Panc1 (cell line): ENCODE measurements at regions not wholly inside any gene's neighbourhood (a gene's known extent, or its start where the extent isn't known, plus 50 kb on each side); places are given as distances from the start of the nearest gene placed in this dataset.

ENCODE experiments used
- CTCF ChIP-seq: fragments of 450-650 bp; IDR thresholded peaks from 2 replicates; pipeline ENCODE4 v1.5.1; 2017; ENCODE audit warnings: mild to moderate bottlenecking
- POLR2AphosphoS5 ChIP-seq: IDR thresholded peaks from 2 replicates; pipeline ENCODE4 v1.6.1; 2012; ENCODE audit warnings: mild to moderate bottlenecking, low read depth, low read length, moderate library complexity
- SIN3A ChIP-seq: IDR thresholded peaks from 2 replicates; pipeline ENCODE4 v1.6.1; 2012; ENCODE audit warnings: low read depth, mild to moderate bottlenecking, low read length, moderate library complexity, borderline replicate concordance; ENCODE audit not compliant: insufficient read depth

GRCh38 chr7:125125315-125125714, 195.7 kb upstream of the POT1 start:
- no peak for TF ChIP-seq CTCF
- no peak for TF ChIP-seq POLR2AphosphoS5
- no peak for TF ChIP-seq SIN3A
